H1 (cell line): ENCODE measurements at regions not wholly inside any gene's neighbourhood (a gene's known extent, or its start where the extent isn't known, plus 50 kb on each side); places are given as distances from the start of the nearest gene placed in this dataset.

Source experiments
- CTCF ChIA-PET: fragments of 300-600 bp; sonication (Branson Sonifier 250); formaldehyde crosslinking; loops from one replicate; lab custom pipeline; 2021; ENCODE audit not compliant: partially characterized antibody; lab: Charles Lee
- POLR2A ChIA-PET: fragments of 300-600 bp; sonication (Branson Sonifier 250); formaldehyde crosslinking; loops from one replicate; lab custom pipeline; 2021; ENCODE audit warnings: inconsistent platforms; ENCODE audit not compliant: partially characterized antibody; lab: Charles Lee
- DNase-seq, 2 experiments: peaks; one replicate each; pipeline versions ENCODE4 v3.0.0 to v3.0.0-alpha.2; 2010 to 2022; ENCODE audit warnings: low spot score in 2 of 2, low read depth in 1 of 2, mixed read lengths in 1 of 2
- FAIRE-seq: peaks from 2 replicates; lab custom pipeline; 2011; peaks lifted over from hg19 to GRCh38; lab: Jason Lieb, UNC
- H2AFZ ChIP-seq: 2 replicates; pipeline ENCODE4 v1.8.1; 2012; ENCODE audit warnings: low read length, inconsistent platforms
- H2AK5ac ChIP-seq: 2 replicates; pipeline ENCODE4 v1.6.1; 2013; ENCODE audit warnings: low read depth, low read length
- H2BK120ac ChIP-seq: replicated peaks from 2 replicates; pipeline ENCODE3; 2013; ENCODE audit warnings: low read depth, low read length, inconsistent platforms
- H2BK12ac ChIP-seq: 2 replicates; pipeline ENCODE4 v1.6.1; 2013; ENCODE audit warnings: low read depth, low read length
- H2BK15ac ChIP-seq: 2 replicates; pipeline ENCODE4 v1.6.1; 2013; ENCODE audit warnings: low read length
- H2BK20ac ChIP-seq: 2 replicates; pipeline ENCODE4 v1.6.1; 2013; ENCODE audit warnings: low read length
- H2BK5ac ChIP-seq: 2 replicates; pipeline ENCODE4 v1.6.1; 2013; ENCODE audit warnings: low read depth, low read length
- H3K14ac ChIP-seq: 2 replicates; pipeline ENCODE4 v1.6.1; 2013; ENCODE audit warnings: inconsistent platforms; ENCODE audit not compliant: insufficient read length
- H3K18ac ChIP-seq: 2 replicates; pipeline ENCODE4 v1.6.1; 2013; ENCODE audit warnings: low read length; ENCODE audit errors: extremely low read depth
- H3K23ac ChIP-seq: 2 replicates; pipeline ENCODE4 v1.6.1; 2013; ENCODE audit warnings: inconsistent platforms; ENCODE audit not compliant: insufficient read length
- H3K23me2 ChIP-seq: 2 replicates; pipeline ENCODE4 v1.6.1; 2013; ENCODE audit warnings: low read depth, low read length
- H3K27ac ChIP-seq: 2 replicates; pipeline ENCODE4 v1.6.1; 2011; ENCODE audit warnings: low read depth, low read length, inconsistent platforms
- H3K27me3 ChIP-seq, 4 experiments: replicated peaks in 1 of 4; 1 replicate in 1 of 4; 2 replicates in 3 of 4; pipeline versions ENCODE4 v1.6.1 to v1.8.1; 2011 to 2013; ENCODE audit warnings: low read length in 3 of 4, mild to moderate bottlenecking in 3 of 4, inconsistent platforms in 2 of 4, mixed read lengths in 2 of 4, moderate library complexity in 1 of 4; ENCODE audit not compliant: control insufficient read depth in 3 of 4, insufficient read depth in 3 of 4; ENCODE audit errors: extremely low read depth in 1 of 4
- H3K36me3 ChIP-seq, 4 experiments: 2 replicates each; pipeline versions ENCODE4 v1.6.1 to v1.8.1; 2011 to 2013; ENCODE audit warnings: mild to moderate bottlenecking in 4 of 4, low read length in 3 of 4, moderate library complexity in 2 of 4, control low read depth in 1 of 4, inconsistent platforms in 1 of 4; ENCODE audit not compliant: insufficient read depth in 4 of 4, control insufficient read depth in 2 of 4
- H3K4ac ChIP-seq: replicated peaks from 2 replicates; pipeline ENCODE3; 2013; ENCODE audit warnings: low read length, low read depth, mixed read lengths, inconsistent platforms; ENCODE audit not compliant: insufficient read length
- H3K4me1 ChIP-seq, 4 experiments: replicated peaks in 1 of 4; 1 replicate in 1 of 4; 2 replicates in 3 of 4; pipeline versions ENCODE4 v1.6.1 to v1.8.1; 2011 to 2013; ENCODE audit warnings: low read length in 3 of 4, inconsistent platforms in 2 of 4, mixed read lengths in 1 of 4; ENCODE audit not compliant: insufficient read depth in 4 of 4, control insufficient read depth in 3 of 4
- H3K4me2 ChIP-seq, 2 experiments: 2 replicates each; pipeline versions ENCODE4 v1.6.1 to v1.8.1; 2011 to 2013; ENCODE audit warnings: low read depth in 2 of 2, low read length in 2 of 2, control low read depth in 1 of 2, inconsistent platforms in 1 of 2, mild to moderate bottlenecking in 1 of 2; ENCODE audit not compliant: insufficient read depth in 1 of 2
- H3K4me3 ChIP-seq, 4 experiments: fragments of 200-600, 300-600 bp in 1 of 4; sonication (generic), shearing (Covaris generic), sonication (Bioruptor Twin) in 1 of 4; 2 replicates each; pipeline versions ENCODE4 v1.5.1 to v1.8.1; 2011 to 2016; ENCODE audit warnings: low read length in 4 of 4, low read depth in 3 of 4, control low read depth in 2 of 4, inconsistent platforms in 2 of 4, mild to moderate bottlenecking in 2 of 4, mixed read lengths in 1 of 4, moderate library complexity in 1 of 4; ENCODE audit not compliant: insufficient read depth in 2 of 4; ENCODE audit errors: extremely low read depth in 1 of 4
- H3K56ac ChIP-seq: replicated peaks from 2 replicates; pipeline ENCODE3; 2013; ENCODE audit warnings: low read depth, mild to moderate bottlenecking, mixed read lengths, low read length, inconsistent platforms; ENCODE audit not compliant: insufficient read length
- H3K79me1 ChIP-seq: 2 replicates; pipeline ENCODE4 v1.6.1; 2013; ENCODE audit warnings: low read depth, low read length, control low read depth
- H3K79me2 ChIP-seq, 2 experiments: 2 replicates each; pipeline versions ENCODE4 v1.6.1 to v1.8.1; 2012 to 2013; ENCODE audit warnings: low read length in 2 of 2, mild to moderate bottlenecking in 2 of 2, inconsistent platforms in 1 of 2; ENCODE audit not compliant: insufficient read depth in 2 of 2, control insufficient read depth in 1 of 2
- H3K9ac ChIP-seq, 4 experiments: replicated peaks in 1 of 4; 1 replicate in 1 of 4; 2 replicates in 3 of 4; pipeline versions ENCODE4 v1.6.1 to v1.8.1; 2011 to 2013; ENCODE audit warnings: low read depth in 3 of 4, low read length in 3 of 4, control low read depth in 2 of 4, mild to moderate bottlenecking in 2 of 4, moderate library complexity in 2 of 4, inconsistent platforms in 1 of 4; ENCODE audit errors: extremely low read depth in 1 of 4
- H3K9me3 ChIP-seq, 2 experiments: 2 replicates each; pipeline versions ENCODE4 v1.6.1 to v1.8.1; 2012 to 2013; ENCODE audit warnings: mild to moderate bottlenecking in 2 of 2, moderate library complexity in 2 of 2, control low read depth in 1 of 2, inconsistent platforms in 1 of 2, low read depth in 1 of 2, low read length in 1 of 2, mixed read lengths in 1 of 2; ENCODE audit not compliant: insufficient read depth in 2 of 2
- H4K20me1 ChIP-seq, 2 experiments: replicated peaks in 1 of 2; 2 replicates each; pipeline versions ENCODE3 to v1.8.1; 2011 to 2013; ENCODE audit warnings: inconsistent platforms in 2 of 2, low read length in 2 of 2, mild to moderate bottlenecking in 1 of 2; ENCODE audit not compliant: insufficient read depth in 2 of 2, control insufficient read depth in 1 of 2
- H4K5ac ChIP-seq: 2 replicates; pipeline ENCODE4 v1.6.1; 2013; ENCODE audit warnings: low read length, low read depth, mixed read lengths, inconsistent platforms; ENCODE audit not compliant: insufficient read length
- H4K8ac ChIP-seq: 2 replicates; pipeline ENCODE4 v1.8.0; 2013; ENCODE audit warnings: mild to moderate bottlenecking, moderate library complexity, low read length, inconsistent platforms; ENCODE audit not compliant: insufficient read depth; ENCODE audit errors: extremely low read depth
- H4K91ac ChIP-seq: replicated peaks from 2 replicates; pipeline ENCODE3; 2013; ENCODE audit warnings: low read length, mixed read lengths, inconsistent platforms; ENCODE audit not compliant: insufficient read length
- CTBP2 ChIP-seq: IDR thresholded peaks from 2 replicates; pipeline ENCODE4 v1.7.0; 2011; ENCODE audit warnings: borderline replicate concordance, mild to moderate bottlenecking, moderate library complexity, mixed read lengths, low read length; ENCODE audit not compliant: insufficient read depth, insufficient read length
- EGR1 ChIP-seq: IDR thresholded peaks from 2 replicates; pipeline ENCODE4 v1.6.1; 2011; ENCODE audit warnings: low read depth, low read length, borderline replicate concordance
- RBBP5 ChIP-seq: IDR thresholded peaks from 2 replicates; pipeline ENCODE4 v1.7.1; 2012; ENCODE audit warnings: low read depth, mild to moderate bottlenecking, inconsistent platforms, low read length, moderate library complexity, borderline replicate concordance
- SRF ChIP-seq: IDR thresholded peaks from 2 replicates; pipeline ENCODE4 v1.6.1; 2011; ENCODE audit warnings: mild to moderate bottlenecking, low read depth, low read length, moderate library complexity
- WGBS, 2 experiments: shearing (Covaris generic) in 1 of 2; methylation state at CpG; one replicate each; pipeline versions ENCODE4 v1.1.6 to v1.1.7; 2013 to 2015; ENCODE audit warnings: low lambda C conversion rate in 2 of 2, mixed read lengths in 2 of 2, inconsistent platforms in 1 of 2, low coverage in 1 of 2, missing lambda C conversion rate in 1 of 2; ENCODE audit not compliant: insufficient replicate concordance in 2 of 2, insufficient coverage in 1 of 2, insufficient read length in 1 of 2; ENCODE audit errors: extremely low coverage in 1 of 2, missing lambda C conversion rate in 1 of 2; 5-methylcytosine and 5-hydroxymethylcytosine counted together

DNA sequence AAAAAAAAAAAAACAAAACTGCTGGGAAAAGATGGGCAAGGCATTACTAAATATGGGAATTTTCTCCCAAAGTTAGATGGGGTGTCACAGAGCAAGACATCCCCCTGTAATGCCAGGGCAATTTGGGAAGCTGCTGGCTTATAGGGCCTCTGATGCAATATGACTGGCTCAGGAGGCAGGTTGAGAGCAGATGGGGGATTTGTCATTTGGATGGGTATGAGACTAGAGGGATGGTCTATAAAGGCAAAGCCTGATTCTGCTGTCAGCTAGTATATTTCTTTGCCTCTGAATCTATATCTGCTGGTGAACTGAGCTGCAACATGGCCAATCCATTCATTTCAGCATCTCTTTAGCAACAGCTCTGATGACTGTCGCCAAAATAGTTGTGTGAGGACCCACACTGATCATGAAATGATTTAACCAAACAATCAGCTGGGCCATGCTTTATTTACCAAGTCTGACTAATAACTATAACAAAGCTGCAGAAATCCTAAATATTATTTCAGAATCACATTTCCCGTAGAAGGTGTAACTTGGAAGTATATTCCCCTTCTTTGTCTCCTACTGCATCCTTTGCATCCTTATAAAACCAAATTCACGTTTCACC, 455.1 kb upstream of the ZNF608 start:
- Histone ChIP-seq H2BK12ac (no peak overlapping the region), H4K5ac (no peak overlapping the region), H3K4ac (no peak overlapping the region), H2BK15ac (no peak overlapping the region), H3K9me3 (no peaks in the 10 kb centered on the region), H2BK5ac (no peak overlapping the region), H2AFZ (no peak overlapping the region), H2BK120ac (no peak overlapping the region), H3K9ac (no peak overlapping the region), H4K20me1 (no peaks in the 10 kb centered on the region), H3K27me3 (no peaks in the 10 kb centered on the region), H4K8ac (no peak overlapping the region), H3K18ac (peak overlapping the region; percentile 33), H3K23ac (no peak overlapping the region), H3K79me2 (no peaks in the 10 kb centered on the region), H2BK20ac (no peak overlapping the region), H2AK5ac (no peak overlapping the region), H3K4me3 (no peak overlapping the region), H3K56ac (no peak overlapping the region), H3K4me2 (no peak overlapping the region; a peak in 1 of 4 replicates), H3K4me1 (peaks cover 2 to 16% (median 14%) of the 10 kb centered on the region in 4 experiments; a peak in 6 of 7 replicates), H4K91ac (no peak overlapping the region), H3K36me3 (no peaks in the 10 kb centered on the region), H3K23me2 (no peaks in the 10 kb centered on the region), H3K14ac (no peak overlapping the region), H3K27ac (no peak overlapping the region), H3K79me1 (no peaks in the 10 kb centered on the region)
- DNase-seq (no peak), FAIRE-seq (no peak)
- ChIA-PET POLR2A (interaction anchor here (1.2 kb wide), 1 partner anchor 10 kb away, joined by 3 read pairs; no protein-coding TSS in a partner anchor), CTCF (interaction anchor here (0.6 to 2.3 kb wide), 8 partner anchors 9 to 634 kb away, joined by 3 to 8 read pairs (median 3); no protein-coding TSS in a partner anchor)
- TF ChIP-seq EGR1: no peak
- no peak for TF ChIP-seq RBBP5
- TF ChIP-seq CTBP2: no peak
- TF ChIP-seq SRF: no peak
- WGBS, 2 experiments: 95% methylated on average over 3 of the region's 3 CpGs; no CpG with 5 or more reads in 1 of the 2 experiments
